Frontal cortex (tissue), 3 donors: ENCODE measurements at regions not wholly inside any gene's neighbourhood (a gene's known extent, or its start where the extent isn't known, plus 50 kb on each side); places are given as distances from the start of the nearest gene placed in this dataset.

Experiments used
- DNase-seq, 2 donors: peaks; one replicate each; pipeline ENCODE4 v3.0.0; 2012; ENCODE audit warnings: low spot score in 2 of 2
- FAIRE-seq: peaks from 2 replicates; lab custom pipeline; 2012; peaks lifted over from hg19 to GRCh38; lab: Jason Lieb, UNC
- donor health status: control.
- donor health status: control.
- donor health status: control.

GRCh38 chr5:33230467-33231078, 210.2 kb upstream of the TARS1 start:
- no peak for FAIRE-seq

GRCh38 chr5:33231214-33231710, 209.5 kb upstream of the TARS1 start:
- no peak for FAIRE-seq
- DNase-seq = no peak

More at GRCh38 chr5:33230467-33231078, 210.2 kb upstream of the TARS1 start:
- DNase-seq = no peak

GRCh38 chr5:33231935-33232334, 208.8 kb upstream of the TARS1 start:
- FAIRE-seq (no peak), DNase-seq (no peak)

GRCh38 chr5:33232731-33233505, 207.8 kb upstream of the TARS1 start:
- DNase-seq = no peak

GRCh38 chr5:33235304-33235703, 205.5 kb upstream of the TARS1 start:
- FAIRE-seq = no peak
- no peak for DNase-seq

More at GRCh38 chr5:33232731-33233505, 207.8 kb upstream of the TARS1 start:
- no peak for FAIRE-seq

GRCh38 chr5:33235824-33236223, 204.9 kb upstream of the TARS1 start:
- FAIRE-seq (no peak), DNase-seq (no peak)

- DNase-seq (no peak), FAIRE-seq (no peak)
Observed at GRCh38 chr5:33237471-33237870, 203.3 kb upstream of the TARS1 start.

- FAIRE-seq = no peak
Observed at GRCh38 chr5:33238826-33239695, 201.7 kb upstream of the TARS1 start.

GRCh38 chr5:33240558-33240957, 200.2 kb upstream of the TARS1 start:
- DNase-seq (no peak), FAIRE-seq (no peak)

More at GRCh38 chr5:33238826-33239695, 201.7 kb upstream of the TARS1 start:
- no peak for DNase-seq

GRCh38 chr5:33241802-33242201, 199.0 kb upstream of the TARS1 start:
- no peak for FAIRE-seq

GRCh38 chr5:33242277-33242676, 198.5 kb upstream of the TARS1 start:
- no peak for DNase-seq
- FAIRE-seq = no peak

More at GRCh38 chr5:33241802-33242201, 199.0 kb upstream of the TARS1 start:
- DNase-seq = no peak

GRCh38 chr5:33244441-33245150, 196.2 kb upstream of the TARS1 start:
- DNase-seq = no peak
- no peak for FAIRE-seq

- FAIRE-seq = no peak
- no peak for DNase-seq
Observed at GRCh38 chr5:33254579-33254978, 186.2 kb upstream of the TARS1 start.

- FAIRE-seq (no peak), DNase-seq (peak in 1 of 2 donors; percentile 12)
Observed at GRCh38 chr5:33257807-33258429, 182.8 kb upstream of the TARS1 start.

GRCh38 chr5:33258553-33258952, 182.2 kb upstream of the TARS1 start:
- no peak for FAIRE-seq

GRCh38 chr5:33260098-33260497, 180.7 kb upstream of the TARS1 start:
- no peak for FAIRE-seq
- no peak for DNase-seq

More at GRCh38 chr5:33258553-33258952, 182.2 kb upstream of the TARS1 start:
- no peak for DNase-seq

GRCh38 chr5:33261305-33261704, 179.5 kb upstream of the TARS1 start:
- no peak for DNase-seq
- no peak for FAIRE-seq

GRCh38 chr5:33261747-33262146, 179.0 kb upstream of the TARS1 start:
- FAIRE-seq = no peak
- DNase-seq = no peak

GRCh38 chr5:33267801-33268200, 173.0 kb upstream of the TARS1 start:
- no peak for FAIRE-seq
- no peak for DNase-seq
